ENCODE measurements at regions not wholly inside any gene's neighbourhood (a gene's known extent, or its start where the extent isn't known, plus 50 kb on each side); places are given as distances from the start of the nearest gene placed in this dataset.

DNA sequence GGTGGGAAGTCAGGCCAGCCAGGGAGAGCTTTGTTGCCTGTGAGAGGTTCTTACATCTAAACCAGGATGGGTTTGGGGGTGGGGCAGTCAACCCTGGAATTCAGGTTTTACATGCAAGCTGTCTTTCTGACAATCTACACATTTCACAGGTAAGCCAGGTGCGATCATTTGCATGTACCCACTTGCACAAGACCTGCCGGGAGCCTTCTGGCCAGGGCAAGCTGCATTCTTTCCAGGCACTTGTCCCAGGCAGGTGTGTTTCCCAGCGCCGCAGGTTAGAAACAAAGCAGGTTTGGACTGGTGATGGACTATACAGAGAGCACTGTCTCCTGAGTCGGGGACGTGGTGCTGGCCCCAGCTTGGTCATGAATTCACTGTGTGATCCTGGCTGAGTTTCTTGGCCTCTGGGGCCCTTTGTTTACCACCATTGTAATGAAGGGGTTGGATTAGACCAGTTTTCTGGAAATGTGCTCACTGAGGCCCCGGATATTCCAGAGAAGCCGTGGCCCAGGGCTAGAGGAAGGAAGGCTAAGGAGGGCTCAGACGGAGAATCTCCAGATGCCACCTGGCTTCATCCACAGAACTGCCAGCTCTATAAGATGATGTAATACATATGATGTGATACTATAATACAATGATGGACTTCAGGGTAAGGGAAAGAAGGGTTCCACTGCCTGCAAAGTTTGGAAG is 205.2 kb upstream of the SVIL start:
- ATAC-seq (ENCODE audit: low FRiP score) (no peak), DNase-seq (ENCODE audit: low spot score) (no peak)
- TF ChIP-seq, protein P1, sequence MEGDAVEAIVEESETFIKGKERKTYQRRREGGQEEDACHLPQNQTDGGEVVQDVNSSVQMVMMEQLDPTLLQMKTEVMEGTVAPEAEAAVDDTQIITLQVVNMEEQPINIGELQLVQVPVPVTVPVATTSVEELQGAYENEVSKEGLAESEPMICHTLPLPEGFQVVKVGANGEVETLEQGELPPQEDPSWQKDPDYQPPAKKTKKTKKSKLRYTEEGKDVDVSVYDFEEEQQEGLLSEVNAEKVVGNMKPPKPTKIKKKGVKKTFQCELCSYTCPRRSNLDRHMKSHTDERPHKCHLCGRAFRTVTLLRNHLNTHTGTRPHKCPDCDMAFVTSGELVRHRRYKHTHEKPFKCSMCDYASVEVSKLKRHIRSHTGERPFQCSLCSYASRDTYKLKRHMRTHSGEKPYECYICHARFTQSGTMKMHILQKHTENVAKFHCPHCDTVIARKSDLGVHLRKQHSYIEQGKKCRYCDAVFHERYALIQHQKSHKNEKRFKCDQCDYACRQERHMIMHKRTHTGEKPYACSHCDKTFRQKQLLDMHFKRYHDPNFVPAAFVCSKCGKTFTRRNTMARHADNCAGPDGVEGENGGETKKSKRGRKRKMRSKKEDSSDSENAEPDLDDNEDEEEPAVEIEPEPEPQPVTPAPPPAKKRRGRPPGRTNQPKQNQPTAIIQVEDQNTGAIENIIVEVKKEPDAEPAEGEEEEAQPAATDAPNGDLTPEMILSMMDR (IDR thresholded peaks at IDR 0.05): no peak

DNA sequence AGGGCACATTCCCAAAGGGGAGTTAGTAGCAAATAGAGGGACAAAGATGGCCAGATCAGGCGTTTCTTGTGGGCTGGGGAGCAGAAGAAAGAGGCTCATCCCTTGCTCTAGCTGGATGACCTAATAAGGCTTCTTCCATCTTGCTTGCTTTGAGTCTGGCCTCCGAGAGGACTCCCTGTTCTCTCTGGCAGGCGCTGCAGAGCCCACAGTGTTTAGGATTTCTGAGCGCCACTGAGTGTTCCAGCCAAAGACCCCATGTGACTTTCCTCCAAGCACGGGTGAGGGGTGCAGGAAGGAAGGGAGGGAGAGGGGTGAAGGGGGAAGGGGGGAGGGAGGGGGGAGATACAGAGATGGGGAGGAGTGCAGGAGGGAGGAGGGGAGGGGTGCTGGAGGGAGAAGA is 203.8 kb upstream of the SVIL start:
- TF ChIP-seq, protein P1 (IDR thresholded peaks at IDR 0.05): no peak
- DNase-seq (ENCODE audit: low spot score) (no peak), ATAC-seq (ENCODE audit: low FRiP score) (no peak)

DNA sequence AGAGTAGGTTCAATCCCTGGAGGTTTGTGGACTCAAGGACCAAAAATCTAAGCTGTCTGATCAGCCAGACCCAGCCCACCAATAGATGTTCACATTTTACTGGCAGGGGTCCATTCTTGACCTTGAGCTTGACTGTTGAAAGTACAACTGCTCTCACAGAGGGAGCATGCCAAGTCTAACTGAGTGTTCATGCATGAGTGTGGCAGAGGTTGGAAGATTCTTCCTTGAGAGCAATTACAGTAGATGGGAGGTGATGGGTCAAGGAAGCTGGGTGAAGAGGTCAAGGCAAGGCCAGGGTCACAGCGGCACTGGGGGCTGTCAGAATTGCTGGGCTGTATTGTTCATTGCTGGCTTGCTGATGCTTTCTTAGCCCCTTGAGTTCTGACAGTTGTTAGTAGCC is 202.8 kb upstream of the SVIL start:
- ATAC-seq (ENCODE audit: low FRiP score) (no peak), DNase-seq (ENCODE audit: low spot score) (no peak)
- TF ChIP-seq, protein P1 (IDR thresholded peaks at IDR 0.05): no peak

DNA sequence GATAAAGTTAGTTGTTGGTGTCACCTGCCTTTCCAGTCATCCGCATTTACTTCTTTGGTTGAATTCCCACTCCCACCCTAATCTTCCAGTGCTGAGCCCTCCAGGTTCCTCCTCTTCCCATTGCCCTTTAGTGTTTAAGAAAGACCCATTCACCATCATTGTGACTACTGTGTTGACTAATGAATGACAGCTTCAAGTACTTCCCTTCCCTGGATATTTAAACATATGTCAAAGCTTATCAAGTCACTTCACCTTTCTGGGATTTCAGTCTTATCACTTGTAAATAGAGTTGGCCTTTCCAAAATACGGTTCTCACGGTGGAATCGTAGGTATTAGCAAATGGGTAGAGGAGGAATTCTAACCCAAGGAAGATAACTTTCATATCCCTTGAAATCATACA is 201.6 kb upstream of the SVIL start:
- ATAC-seq (ENCODE audit: low FRiP score): no peak
- DNase-seq (ENCODE audit: low spot score): no peak
- TF ChIP-seq, protein P1 (IDR thresholded peaks at IDR 0.05): no peak

DNA sequence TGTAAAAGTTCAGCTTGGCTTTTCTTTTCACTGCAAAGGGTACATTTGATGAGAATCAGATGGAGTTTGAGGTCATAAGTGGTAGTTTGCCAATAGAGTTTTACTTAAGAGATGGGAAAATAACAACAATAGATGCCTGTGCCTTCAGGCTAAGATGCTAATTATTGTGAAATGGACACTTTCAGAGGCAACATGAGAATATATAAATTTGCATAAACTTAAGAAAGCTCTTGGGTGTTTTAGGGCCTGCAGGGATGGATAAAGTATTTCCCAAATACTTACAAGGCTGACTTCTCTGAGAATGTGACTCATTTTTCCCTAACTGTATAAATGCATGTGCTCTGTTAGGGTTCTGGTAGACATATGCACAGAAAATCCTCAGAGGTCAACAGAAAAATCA is 200.3 kb upstream of the SVIL start:
- DNase-seq (ENCODE audit: low spot score) (no peak), ATAC-seq (ENCODE audit: low FRiP score) (no peak)
- TF ChIP-seq, protein P1 (IDR thresholded peaks at IDR 0.05): no peak

DNA sequence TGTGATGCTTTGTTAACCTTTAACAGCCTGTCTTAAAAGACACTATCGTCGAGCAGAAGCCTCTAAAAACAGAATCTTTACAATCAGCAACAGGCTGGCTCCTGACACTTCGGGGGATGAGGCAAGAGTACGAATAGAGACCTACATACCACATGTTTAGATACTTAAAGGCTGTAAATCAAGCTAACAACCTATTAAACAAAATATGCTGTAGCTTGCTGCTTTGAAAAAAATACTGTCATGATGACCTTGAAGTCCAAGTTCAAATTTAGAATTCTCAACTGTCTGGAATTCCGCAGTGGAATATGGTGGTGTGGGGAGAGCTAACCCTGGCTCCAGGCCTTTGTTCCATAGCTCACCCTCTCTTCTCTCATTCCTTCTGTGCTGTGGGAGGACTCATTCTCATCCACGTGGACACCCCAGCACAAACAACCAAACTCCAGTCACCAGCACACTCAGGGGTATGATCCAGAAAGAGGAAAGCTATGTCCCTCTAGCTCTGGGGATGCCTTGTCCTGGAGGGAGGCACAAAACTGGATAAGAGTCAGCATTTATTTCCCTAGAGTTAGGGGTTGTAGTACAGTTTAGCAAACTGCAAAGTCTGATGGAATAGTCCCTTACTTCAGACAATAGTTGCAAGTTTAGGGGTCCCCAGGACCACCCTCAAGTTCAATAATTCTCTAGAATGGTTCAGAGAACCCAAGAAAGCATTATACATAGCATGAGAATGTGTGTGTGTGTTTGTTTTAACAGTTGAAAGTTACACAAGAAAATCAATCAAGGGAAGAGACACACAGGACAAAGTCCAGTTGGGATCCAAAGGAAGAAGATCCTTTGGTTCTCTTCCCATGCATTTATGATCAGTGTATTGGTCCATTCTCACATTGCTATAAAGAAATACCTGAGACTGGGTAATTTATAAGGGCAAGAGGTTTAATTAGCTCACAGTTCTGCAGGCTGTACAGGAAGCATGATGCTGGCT is 196.1 kb upstream of the SVIL start:
- no peak for ATAC-seq (ENCODE audit: low FRiP score)
- no peak for DNase-seq (ENCODE audit: low spot score)
- TF ChIP-seq, protein P1 (IDR thresholded peaks at IDR 0.05): no peak
